Endodermal cell (in vitro differentiated cells): ENCODE measurements at regions not wholly inside any gene's neighbourhood (a gene's known extent, or its start where the extent isn't known, plus 50 kb on each side); places are given as distances from the start of the nearest gene placed in this dataset.

Experiments
- DNase-seq: peaks from one replicate; pipeline ENCODE4 v3.0.0-alpha.2; 2017
- H3K27ac ChIP-seq: 2 replicates; pipeline ENCODE4 v1.5.1; 2013; ENCODE audit warnings: mild to moderate bottlenecking, low read depth, low read length, moderate library complexity
- H3K27me3 ChIP-seq: 2 replicates; pipeline ENCODE4 v1.6.1; 2013; ENCODE audit warnings: mild to moderate bottlenecking, low read length, moderate library complexity; ENCODE audit not compliant: insufficient read depth, control insufficient read depth, poor library complexity, severe bottlenecking
- H3K36me3 ChIP-seq: 2 replicates; pipeline ENCODE4 v1.7.0; 2013; ENCODE audit warnings: mild to moderate bottlenecking, low read length, moderate library complexity; ENCODE audit not compliant: control insufficient read depth, insufficient read depth
- H3K4me1 ChIP-seq: one replicate; pipeline ENCODE4 v1.7.0; 2013; ENCODE audit warnings: low read length; ENCODE audit not compliant: control insufficient read depth, insufficient read depth
- H3K4me3 ChIP-seq: 2 replicates; pipeline ENCODE4 v1.5.1; 2013; ENCODE audit warnings: mild to moderate bottlenecking, low read length, moderate library complexity
- H3K9ac ChIP-seq: 2 replicates; pipeline ENCODE4 v1.6.1; 2013; ENCODE audit warnings: mild to moderate bottlenecking, low read length, moderate library complexity; ENCODE audit not compliant: poor library complexity, severe bottlenecking; ENCODE audit errors: extremely low read depth
- H3K9me3 ChIP-seq: 2 replicates; pipeline ENCODE4 v1.6.1; 2013; ENCODE audit warnings: mild to moderate bottlenecking, low read length, moderate library complexity; ENCODE audit not compliant: control insufficient read depth
- H3K27ac Mint-ChIP-seq: 2 replicates; pipeline ENCODE4 v1.8.0; 2020; ENCODE audit warnings: mixed read lengths
- H3K27me3 Mint-ChIP-seq: 2 replicates; pipeline ENCODE4 v1.8.0; 2021; ENCODE audit warnings: mild to moderate bottlenecking, mixed read lengths; ENCODE audit not compliant: insufficient read depth
- H3K36me3 Mint-ChIP-seq: 2 replicates; pipeline ENCODE4 v1.8.0; 2020; ENCODE audit warnings: low read depth, mixed read lengths
- H3K4me1 Mint-ChIP-seq: 2 replicates; pipeline ENCODE4 v1.8.0; 2020; ENCODE audit warnings: mixed read lengths
- H3K4me3 Mint-ChIP-seq: 2 replicates; pipeline ENCODE4 v1.8.0; 2020; ENCODE audit warnings: mild to moderate bottlenecking, moderate library complexity, mixed read lengths
- H3K9me3 Mint-ChIP-seq: 2 replicates; pipeline ENCODE4 v1.8.0; 2020; ENCODE audit warnings: mild to moderate bottlenecking, mixed read lengths
- WGBS, 2 experiments: methylation state at CpG; one replicate each; pipeline versions ENCODE4 v1.1.5 to v1.1.7; 2013; ENCODE audit warnings: missing lambda C conversion rate in 2 of 2, mixed read lengths in 1 of 2; ENCODE audit not compliant: insufficient coverage in 1 of 2, insufficient read length in 1 of 2; 5-methylcytosine and 5-hydroxymethylcytosine counted together
- TF ChIP-seq, protein P1 (sequence below): fragments of 200-600 bp; sonication (generic); conservative IDR thresholded peaks from 2 replicates; pipeline ENCODE4 v1.5.0; 2021; ENCODE audit warnings: antibody characterized with exemption, mild to moderate bottlenecking

DNA sequence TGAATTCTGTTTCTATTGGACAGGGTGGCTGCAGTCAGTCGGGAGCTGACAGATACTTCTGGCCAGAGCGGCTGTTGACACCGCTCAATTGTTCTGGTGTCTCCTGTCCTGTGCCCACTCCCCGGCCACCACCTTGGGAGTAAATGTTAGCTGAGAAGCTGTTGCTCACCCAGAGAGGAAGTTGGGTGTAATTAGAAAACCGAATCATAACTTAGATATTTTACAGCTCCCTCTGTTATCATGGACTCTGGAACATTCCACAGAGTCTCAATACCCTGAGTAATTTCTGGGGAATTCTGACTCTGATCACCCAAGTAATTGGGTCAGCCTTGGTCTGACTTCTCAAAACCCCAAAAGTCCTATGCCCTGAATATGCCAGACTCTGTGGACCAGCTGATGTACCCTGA lies 58.3 kb upstream of the RFLNA start:
- Mint-ChIP-seq H3K9me3 (peaks cover 4% of the 10 kb centered on the region), H3K4me1 (peaks cover 35% of the 10 kb centered on the region), H3K36me3 (no peaks in the 10 kb centered on the region), H3K27ac (no peak overlapping the region), H3K4me3 (no peak overlapping the region), H3K27me3 (peaks cover 2% of the 10 kb centered on the region)
- no peak overlapping the region for H3K27ac ChIP-seq
- WGBS, 2 experiments: 90 to 100% methylated on average over 2 to 5 of the region's 5 CpGs
- H3K4me3 ChIP-seq: no peak overlapping the region
- H3K9me3 ChIP-seq: peaks cover 8% of the 10 kb centered on the region
- no peak overlapping the region for H3K9ac ChIP-seq
- H3K27me3 ChIP-seq: no peaks in the 10 kb centered on the region
- TF ChIP-seq, protein P1, sequence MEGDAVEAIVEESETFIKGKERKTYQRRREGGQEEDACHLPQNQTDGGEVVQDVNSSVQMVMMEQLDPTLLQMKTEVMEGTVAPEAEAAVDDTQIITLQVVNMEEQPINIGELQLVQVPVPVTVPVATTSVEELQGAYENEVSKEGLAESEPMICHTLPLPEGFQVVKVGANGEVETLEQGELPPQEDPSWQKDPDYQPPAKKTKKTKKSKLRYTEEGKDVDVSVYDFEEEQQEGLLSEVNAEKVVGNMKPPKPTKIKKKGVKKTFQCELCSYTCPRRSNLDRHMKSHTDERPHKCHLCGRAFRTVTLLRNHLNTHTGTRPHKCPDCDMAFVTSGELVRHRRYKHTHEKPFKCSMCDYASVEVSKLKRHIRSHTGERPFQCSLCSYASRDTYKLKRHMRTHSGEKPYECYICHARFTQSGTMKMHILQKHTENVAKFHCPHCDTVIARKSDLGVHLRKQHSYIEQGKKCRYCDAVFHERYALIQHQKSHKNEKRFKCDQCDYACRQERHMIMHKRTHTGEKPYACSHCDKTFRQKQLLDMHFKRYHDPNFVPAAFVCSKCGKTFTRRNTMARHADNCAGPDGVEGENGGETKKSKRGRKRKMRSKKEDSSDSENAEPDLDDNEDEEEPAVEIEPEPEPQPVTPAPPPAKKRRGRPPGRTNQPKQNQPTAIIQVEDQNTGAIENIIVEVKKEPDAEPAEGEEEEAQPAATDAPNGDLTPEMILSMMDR: no peak
- DNase-seq: no peak
- peaks cover 12% of the 10 kb centered on the region for H3K4me1 ChIP-seq
- no peaks in the 10 kb centered on the region for H3K36me3 ChIP-seq

DNA sequence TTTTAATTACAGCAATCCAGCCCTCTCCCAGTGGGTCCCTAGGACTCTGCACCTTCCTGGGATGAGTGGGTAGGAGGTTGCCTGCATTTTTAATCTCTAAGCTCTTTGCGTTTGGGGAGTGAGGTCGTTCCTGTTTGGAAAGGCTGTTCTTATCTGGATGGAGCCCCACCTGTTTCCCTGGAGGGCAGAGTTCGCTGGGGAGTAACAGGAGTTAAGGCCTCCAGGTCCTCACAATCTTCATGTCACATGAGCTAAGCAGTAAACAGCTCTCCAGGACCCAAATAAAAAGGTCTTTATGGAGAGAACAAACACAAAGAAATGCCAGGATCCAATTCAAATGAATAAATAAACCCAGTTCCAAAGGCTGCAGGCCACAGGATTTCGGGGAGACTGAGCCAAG lies 56.0 kb upstream of the RFLNA start:
- Mint-ChIP-seq H3K36me3 (no peaks in the 10 kb centered on the region), H3K4me1 (peaks cover 20% of the 10 kb centered on the region), H3K4me3 (no peak overlapping the region), H3K9me3 (peaks cover 4% of the 10 kb centered on the region), H3K27me3 (peaks cover 2% of the 10 kb centered on the region), H3K27ac (peak overlapping the region; percentile 41)
- Histone ChIP-seq H3K27me3 (no peaks in the 10 kb centered on the region), H3K9ac (no peak overlapping the region), H3K9me3 (peaks cover 8% of the 10 kb centered on the region), H3K4me3 (peak overlapping the region; percentile 20), H3K4me1 (peaks cover 3% of the 10 kb centered on the region), H3K27ac (no peak overlapping the region), H3K36me3 (no peaks in the 10 kb centered on the region)
- TF ChIP-seq, protein P1: no peak
- no peak for DNase-seq
- 50 to 68% methylated on average over 3 to 4 of the region's 4 CpGs for WGBS, 2 experiments

DNA sequence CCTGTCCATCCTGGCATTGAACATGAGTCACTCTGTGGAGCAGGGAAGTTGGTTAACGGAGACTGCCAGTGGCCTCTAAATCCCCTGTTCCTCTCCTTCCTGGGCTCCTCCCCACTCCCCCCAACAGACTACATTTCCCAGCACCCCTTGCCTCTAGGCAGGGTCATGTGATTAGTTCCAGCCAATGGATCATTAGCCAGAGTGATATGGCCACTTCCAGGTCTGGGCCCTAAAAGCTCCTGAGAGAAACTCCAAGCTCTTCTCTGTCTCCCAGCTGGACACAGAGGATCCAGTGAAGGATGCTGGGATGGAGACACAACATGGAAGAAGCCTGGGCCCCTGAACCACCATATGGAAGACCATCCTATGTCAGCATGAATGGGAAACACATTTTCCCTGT lies 54.4 kb upstream of the RFLNA start:
- Mint-ChIP-seq H3K27ac (no peak overlapping the region), H3K36me3 (no peaks in the 10 kb centered on the region), H3K9me3 (peaks cover 6% of the 10 kb centered on the region), H3K4me3 (no peak overlapping the region), H3K4me1 (peaks cover 15% of the 10 kb centered on the region), H3K27me3 (peaks cover 1% of the 10 kb centered on the region)
- no peaks in the 10 kb centered on the region for H3K36me3 ChIP-seq
- H3K27ac ChIP-seq: no peak overlapping the region
- H3K27me3 ChIP-seq: no peaks in the 10 kb centered on the region
- no peak overlapping the region for H3K4me3 ChIP-seq
- H3K9me3 ChIP-seq: peaks cover 8% of the 10 kb centered on the region
- DNase-seq: peak; percentile 84
- WGBS, 2 experiments: 94% methylated on average over 1 of the region's 1 CpG; no CpG with 5 or more reads in 1 of the 2 experiments
- TF ChIP-seq, protein P1: no peak
- H3K4me1 ChIP-seq: peaks cover 3% of the 10 kb centered on the region
- no peak overlapping the region for H3K9ac ChIP-seq
